Vagina (tissue), 2 donors: ENCODE measurements at regions not wholly inside any gene's neighbourhood (a gene's known extent, or its start where the extent isn't known, plus 50 kb on each side); places are given as distances from the start of the nearest gene placed in this dataset.

Experiments
- CTCF ChIP-seq, 3 experiments: fragments of 450-650 bp in 2 of 3; fragments of 200-600 bp in 1 of 3; sonication (generic) in 1 of 3; IDR thresholded peaks; one replicate each; pipeline ENCODE4 v1.5.1; 2017 to 2019; ENCODE audit warnings: antibody characterized with exemption in 3 of 3, mild to moderate bottlenecking in 2 of 3, moderate library complexity in 2 of 3
- POLR2A ChIP-seq, 2 donors: fragments of 450-650 bp; IDR thresholded peaks; one replicate each; pipeline ENCODE4 v1.6.1; 2017; ENCODE audit warnings: antibody characterized with exemption in 2 of 2, mild to moderate bottlenecking in 2 of 2, moderate library complexity in 2 of 2
- POLR2AphosphoS5 ChIP-seq, 2 donors: sonication (generic); formaldehyde crosslinking; IDR thresholded peaks; one replicate each; pipeline ENCODE4 v1.9.0; 2017; ENCODE audit warnings: antibody characterized with exemption in 2 of 2, mild to moderate bottlenecking in 2 of 2, low read depth in 1 of 2; ENCODE audit not compliant: insufficient read depth in 1 of 2

DNA sequence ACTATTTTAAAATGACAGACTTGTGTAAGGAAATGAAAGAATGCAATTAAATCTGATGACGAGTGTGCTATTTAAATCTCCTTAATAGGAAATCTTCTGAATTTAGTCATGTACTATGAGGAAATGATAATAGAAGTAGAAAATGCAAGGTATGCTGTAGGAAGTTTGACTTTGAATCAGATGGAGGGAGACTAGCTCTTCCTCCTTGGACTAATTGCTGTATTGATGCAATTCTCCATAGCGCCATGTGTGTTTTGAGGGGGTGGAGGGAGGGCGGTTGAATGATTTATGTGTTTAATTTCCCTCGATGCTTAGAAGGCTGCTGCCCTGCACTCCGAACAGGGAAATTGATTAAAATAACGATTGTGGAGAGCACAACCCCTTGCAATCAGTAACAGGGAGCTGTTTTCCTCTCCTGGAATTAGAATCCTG is 179.0 kb upstream of the PRNP start:
- no peak for TF ChIP-seq POLR2A (IDR thresholded peaks at IDR 0.05)
- TF ChIP-seq CTCF (IDR thresholded peaks at IDR 0.05): no peak
- no peak for TF ChIP-seq POLR2AphosphoS5 (IDR thresholded peaks at IDR 0.05; ENCODE audit: insufficient read depth in 1 of 2, low read depth in 1 of 2)
